Testis (tissue), 2 donors: ENCODE measurements at regions not wholly inside any gene's neighbourhood (a gene's known extent, or its start where the extent isn't known, plus 50 kb on each side); places are given as distances from the start of the nearest gene placed in this dataset.

Experiments used
- CTCF ChIP-seq, 3 experiments: fragments of 450-650 bp in 2 of 3; fragments of 200-600 bp in 1 of 3; sonication (generic) in 1 of 3; IDR thresholded peaks; one replicate each; pipeline ENCODE4 v1.5.1; 2016 to 2019; ENCODE audit warnings: antibody characterized with exemption in 3 of 3, mild to moderate bottlenecking in 2 of 3, moderate library complexity in 1 of 3
- POLR2A ChIP-seq: fragments of 450-650 bp; IDR thresholded peaks from one replicate; pipeline ENCODE4 v1.6.1; 2017; ENCODE audit warnings: antibody characterized with exemption, mild to moderate bottlenecking, moderate library complexity

GRCh38 chrY:7557675-7558074 is 646.1 kb upstream of the AMELY start:
- TF ChIP-seq CTCF (IDR thresholded peaks at IDR 0.05) (peak in 1 of 3 experiments; percentile 18), POLR2A (no peak)
